PC-9 (cell line): ENCODE measurements at regions not wholly inside any gene's neighbourhood (a gene's known extent, or its start where the extent isn't known, plus 50 kb on each side); places are given as distances from the start of the nearest gene placed in this dataset.

Experiments used
- EZH2 ChIP-seq: fragments of 200-600 bp; sonication (generic); IDR thresholded peaks from 2 replicates; pipeline ENCODE4 v1.8.0; 2017; ENCODE audit warnings: antibody characterized with exemption, low read depth
- TF ChIP-seq, protein P1 (sequence below): fragments of 200-600 bp; sonication (generic); conservative IDR thresholded peaks from 2 replicates; pipeline ENCODE4 v1.6.1; 2017; ENCODE audit warnings: mixed run types, antibody characterized with exemption, mild to moderate bottlenecking, moderate library complexity

DNA sequence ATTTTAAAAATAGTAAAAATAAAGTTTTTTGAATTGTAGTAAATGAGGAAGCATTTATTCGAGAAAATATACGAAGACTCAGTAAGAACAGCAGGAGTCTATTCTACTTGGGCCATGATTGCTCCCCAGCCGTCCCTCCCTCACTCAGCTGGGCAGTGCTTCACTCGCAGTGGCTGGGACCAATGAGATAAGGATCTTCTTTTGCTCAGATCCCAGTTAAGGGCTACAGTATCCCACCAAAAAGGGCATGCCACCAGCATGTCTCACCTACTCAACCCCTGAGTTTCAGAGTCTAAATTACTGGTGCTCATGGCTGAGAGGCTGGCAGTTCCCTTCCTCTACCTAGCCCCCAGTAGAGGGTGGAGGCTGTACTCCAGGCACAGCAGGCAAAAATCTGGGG is 455.7 kb upstream of the PFKP start:
- TF ChIP-seq, protein P1, sequence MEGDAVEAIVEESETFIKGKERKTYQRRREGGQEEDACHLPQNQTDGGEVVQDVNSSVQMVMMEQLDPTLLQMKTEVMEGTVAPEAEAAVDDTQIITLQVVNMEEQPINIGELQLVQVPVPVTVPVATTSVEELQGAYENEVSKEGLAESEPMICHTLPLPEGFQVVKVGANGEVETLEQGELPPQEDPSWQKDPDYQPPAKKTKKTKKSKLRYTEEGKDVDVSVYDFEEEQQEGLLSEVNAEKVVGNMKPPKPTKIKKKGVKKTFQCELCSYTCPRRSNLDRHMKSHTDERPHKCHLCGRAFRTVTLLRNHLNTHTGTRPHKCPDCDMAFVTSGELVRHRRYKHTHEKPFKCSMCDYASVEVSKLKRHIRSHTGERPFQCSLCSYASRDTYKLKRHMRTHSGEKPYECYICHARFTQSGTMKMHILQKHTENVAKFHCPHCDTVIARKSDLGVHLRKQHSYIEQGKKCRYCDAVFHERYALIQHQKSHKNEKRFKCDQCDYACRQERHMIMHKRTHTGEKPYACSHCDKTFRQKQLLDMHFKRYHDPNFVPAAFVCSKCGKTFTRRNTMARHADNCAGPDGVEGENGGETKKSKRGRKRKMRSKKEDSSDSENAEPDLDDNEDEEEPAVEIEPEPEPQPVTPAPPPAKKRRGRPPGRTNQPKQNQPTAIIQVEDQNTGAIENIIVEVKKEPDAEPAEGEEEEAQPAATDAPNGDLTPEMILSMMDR, result no peak
- no peak for TF ChIP-seq EZH2
